NOMO-1 (cell line): ENCODE measurements at regions not wholly inside any gene's neighbourhood (a gene's known extent, or its start where the extent isn't known, plus 50 kb on each side); places are given as distances from the start of the nearest gene placed in this dataset.

ENCODE experiments used
- DNase-seq, 2 experiments: peaks; one replicate each; lab custom pipeline; 2025; ENCODE audit not compliant: unreplicated experiment in 2 of 2; lab: John Stamatoyannopoulos, UW

DNA sequence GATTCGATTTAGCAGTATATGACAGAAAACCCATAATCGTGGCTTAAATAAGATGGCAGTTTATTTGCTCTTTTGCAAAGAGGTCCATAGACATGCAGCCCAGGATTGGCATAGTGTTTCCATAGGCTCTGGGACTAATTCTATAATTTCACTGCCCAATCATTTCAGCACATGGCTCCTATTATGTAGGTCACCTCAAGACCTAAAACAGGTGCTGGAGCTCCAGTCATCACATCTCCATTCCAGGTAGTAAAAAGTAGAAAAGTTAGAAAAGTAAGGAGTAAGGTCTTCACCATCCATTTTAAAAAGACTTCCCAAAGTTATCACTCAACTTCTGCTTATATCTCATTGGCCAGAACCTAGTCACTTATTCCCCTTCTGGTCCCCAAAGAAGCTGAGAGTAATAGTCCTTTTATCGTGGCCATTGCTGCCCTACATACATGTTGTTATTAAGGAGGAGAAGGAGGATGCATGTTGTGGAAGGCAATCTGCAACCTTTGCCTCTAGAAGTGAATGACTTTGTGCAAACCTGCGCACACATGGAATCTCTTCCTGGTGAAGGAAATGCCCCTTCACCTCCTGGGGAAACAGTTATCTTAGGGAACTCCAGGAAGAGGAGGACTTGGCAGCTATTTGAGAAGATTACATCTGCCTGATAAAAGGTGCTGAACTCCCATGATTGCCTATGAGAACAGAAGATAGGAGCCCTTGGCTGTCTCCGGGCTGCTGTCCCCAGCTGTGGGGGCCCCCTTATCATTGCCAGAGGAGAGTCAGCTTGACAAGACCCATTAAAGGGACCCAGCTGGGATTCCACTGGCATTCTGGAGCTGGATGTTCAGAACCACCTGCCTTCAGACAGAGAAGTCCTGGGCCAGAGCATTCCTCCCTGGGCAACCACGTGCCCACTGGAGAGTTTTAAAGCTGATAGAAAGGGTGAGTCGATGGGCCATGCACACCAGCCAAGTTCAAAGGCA lies 330.6 kb upstream of the ZMIZ1 start:
- no peak for DNase-seq

DNA sequence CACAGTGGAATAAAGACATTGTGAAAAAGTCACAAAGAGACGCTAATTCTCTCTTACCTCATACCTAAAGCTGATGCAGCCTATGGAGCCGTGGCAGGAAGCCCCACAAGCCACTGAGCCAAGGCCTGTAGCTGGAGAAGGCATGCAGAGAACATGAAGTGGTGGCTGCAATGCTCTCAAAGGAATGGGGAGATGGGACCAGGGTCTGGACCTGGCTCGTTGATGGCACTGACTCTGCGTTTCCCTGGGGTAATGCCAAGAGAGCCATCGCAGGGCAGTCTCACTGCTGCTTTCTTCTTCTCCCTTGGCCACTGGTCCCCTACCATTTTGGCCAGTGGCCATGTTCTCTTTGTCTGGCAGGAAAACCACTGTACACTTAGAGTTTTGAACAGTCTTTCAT lies 329.9 kb upstream of the ZMIZ1 start:
- DNase-seq, result no peak

DNA sequence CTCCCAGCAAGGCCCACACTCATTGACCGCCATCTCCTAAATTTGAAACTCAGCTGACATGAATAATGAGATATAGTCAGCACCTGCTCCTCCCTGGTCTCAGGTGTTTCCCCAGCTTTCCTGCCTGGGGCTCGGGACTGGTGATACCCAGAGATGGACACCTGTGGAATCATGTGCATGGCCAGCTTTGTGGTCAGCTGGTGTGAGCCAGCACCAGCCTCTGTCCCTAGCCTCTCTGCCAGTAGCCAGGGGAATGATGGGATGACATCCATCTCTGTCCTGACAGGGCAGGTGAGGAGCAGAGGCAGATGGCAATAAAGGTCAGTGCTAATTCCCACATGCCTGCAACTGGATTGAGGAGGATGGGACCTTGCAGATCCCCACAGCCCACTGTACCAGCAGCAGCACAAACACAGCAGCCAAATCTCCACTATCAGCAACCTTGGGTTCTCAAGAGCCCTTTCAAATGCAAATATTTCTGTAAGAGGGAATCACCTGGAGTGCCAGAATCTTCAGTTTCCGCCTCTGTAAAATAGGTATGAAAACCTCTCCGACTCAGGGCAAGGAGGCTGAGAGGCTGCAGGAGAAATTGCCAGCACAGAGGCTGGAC lies 329.2 kb upstream of the ZMIZ1 start:
- no peak for DNase-seq

DNA sequence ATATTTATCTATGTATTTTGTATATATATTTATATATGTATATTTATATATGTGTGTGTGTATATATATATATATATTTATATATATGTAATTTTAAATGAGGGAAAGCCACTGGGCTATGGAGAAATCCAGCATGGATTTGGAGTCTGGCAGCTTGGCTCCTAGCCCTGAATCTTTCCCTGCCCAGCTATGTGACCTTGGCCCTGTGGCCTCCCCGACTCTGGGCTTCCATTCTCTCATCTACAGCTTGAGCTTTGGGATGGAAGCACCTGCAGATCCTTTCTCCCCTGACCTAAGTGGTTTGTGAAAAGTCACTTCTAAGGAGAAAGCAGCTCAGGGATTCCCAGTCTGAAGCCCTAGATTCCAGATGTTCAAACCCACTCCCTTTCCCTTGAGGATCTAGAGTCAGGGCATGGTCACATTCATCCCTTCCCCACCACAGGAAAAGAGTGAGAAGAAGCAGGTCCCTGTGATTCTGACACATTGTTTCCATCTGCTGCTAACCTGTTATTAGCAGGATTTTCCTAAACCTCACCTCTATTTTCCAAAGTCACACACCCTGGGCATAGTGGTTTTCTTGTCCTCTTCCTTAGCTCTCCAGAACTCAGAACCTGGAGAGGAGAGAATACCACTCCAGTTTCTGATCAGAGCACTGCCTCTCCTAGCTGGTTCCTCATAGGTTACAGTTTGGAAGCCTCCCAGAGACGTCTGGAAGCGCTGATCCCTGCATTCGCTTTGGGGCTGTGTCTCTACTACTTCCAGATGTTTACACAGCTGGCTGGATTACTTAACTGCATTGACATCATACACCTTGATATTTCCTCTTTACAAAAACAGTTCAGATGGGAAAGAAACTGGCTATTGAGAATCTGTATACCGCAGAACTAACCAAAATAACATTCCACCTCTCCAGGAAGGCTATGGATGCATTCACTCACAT lies 327.5 kb upstream of the ZMIZ1 start:
- DNase-seq, result no peak

DNA sequence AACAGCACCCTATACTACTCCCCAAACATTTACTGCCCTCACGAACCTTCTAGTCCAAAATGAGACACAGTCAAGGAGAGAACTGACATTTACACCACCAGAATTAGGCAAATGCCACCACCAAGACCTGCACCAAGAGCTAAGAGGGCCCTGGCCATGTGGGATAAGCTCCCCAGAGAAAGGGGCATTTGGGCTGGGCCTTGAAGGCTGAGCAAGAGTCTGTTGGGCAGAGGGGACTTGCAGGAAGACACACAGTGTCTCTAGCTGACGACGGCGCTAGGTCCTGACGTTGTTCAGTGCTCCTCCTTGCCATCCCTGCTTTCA lies 326.4 kb upstream of the ZMIZ1 start:
- no peak for DNase-seq

DNA sequence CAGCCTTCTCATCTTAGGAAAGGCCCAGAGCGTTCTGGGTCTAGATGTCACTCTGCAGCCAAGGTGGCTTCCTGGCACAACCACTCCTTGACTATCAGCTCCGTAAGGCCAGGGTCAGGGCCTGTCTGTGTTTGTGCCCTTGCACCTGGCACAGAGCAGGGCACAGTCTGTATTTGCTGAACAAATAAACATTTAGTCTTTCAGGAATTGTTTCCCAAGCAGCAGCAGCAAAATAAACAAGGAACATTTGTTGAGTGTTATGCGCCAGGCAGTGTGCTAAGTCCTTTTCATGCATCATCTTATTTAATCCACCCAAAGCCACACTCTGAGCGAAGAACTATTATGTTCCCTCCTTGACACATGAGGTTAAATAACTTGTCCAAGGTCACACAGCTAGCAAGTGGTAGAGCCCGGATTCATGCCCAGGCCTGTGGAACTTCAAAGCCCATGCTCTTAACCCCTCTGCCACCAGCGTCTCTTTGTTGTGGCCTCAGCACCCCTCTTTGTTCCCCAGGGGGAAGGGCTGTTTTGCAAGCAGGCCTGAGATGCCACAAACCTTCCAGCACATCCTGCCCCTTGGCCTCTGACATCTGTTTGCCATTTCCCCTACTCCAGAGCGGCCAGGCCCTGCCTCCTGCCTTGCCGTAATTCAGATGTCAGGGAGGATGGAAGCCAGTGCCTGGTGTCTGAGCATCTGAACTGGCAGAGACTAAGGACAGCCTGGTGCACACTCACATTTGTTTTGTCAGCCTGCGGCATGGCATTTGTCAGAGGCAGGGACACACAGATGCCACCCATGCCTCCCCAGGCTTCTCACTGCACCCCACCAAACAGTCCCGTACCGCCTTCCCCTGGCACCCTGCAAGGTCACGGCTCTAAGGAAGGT lies 325.8 kb upstream of the ZMIZ1 start:
- peak; percentile 41 to 46 for DNase-seq

DNA sequence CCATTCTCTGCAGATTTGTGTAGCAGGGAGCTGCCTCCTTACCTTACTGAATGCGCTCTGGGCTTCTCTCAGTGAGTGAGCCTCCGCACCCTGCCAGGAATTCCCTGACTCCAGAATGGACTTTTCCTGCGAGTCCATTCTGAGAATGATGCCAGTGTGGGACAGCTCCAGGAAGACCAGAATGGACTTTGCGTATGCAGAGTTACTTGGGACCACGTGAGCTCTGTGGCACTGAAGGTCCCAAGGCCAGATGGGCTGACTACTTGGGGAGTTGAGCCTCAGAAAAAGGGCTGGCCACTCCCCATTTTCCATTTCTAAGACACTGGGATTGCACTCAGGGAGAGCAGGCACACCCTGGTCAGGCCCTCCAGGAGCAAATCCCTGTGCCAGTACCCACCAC lies 324.7 kb upstream of the ZMIZ1 start:
- no peak for DNase-seq

DNA sequence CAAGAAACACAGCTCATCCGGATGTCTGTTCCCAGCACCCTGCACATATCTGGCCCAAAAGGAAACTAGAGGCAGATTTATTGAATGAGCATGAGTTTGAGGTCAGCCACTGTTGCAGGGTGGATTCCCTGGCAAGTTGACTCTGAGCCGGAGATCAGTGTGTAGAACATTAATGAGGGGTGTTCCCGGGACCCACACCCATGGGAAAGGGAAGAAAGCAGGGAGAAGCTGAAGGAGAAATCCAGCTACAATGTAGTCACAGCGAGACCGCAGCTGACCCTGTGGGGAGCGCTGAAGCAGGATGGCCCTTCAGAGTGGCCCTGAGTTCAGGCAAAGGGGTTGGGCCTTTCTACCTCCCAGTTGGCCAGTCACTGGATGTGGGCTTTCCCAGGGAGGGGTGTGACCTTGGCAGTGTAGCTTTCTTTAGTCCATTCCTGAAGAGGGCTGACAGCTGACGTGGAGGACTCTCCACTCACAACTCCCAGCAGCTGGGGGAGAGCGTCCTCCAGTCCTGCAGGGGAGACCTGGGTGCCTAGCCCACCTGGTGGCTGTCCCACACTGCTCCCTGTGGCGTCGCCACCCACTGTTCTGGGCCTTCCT lies 324.2 kb upstream of the ZMIZ1 start:
- no peak for DNase-seq

DNA sequence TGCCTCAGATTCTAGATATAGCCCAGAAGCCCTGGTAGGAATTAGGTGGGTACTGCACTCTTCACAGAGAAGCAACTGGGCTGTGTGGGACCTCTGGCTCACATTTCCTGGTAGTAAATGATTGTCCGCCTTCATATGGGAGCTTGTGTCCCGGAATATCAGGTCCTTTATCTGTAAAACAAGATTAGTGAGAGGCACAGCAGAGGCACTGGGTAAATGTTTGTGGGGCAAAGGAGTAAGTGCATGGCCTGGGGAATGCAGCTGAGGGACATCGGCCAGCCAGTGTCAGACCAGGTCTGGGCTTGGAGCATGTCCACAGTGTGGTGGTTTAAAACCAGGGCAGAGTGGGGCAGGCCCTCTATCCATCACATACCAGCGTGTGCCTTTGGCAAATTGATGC lies 323.3 kb upstream of the ZMIZ1 start:
- no peak for DNase-seq

DNA sequence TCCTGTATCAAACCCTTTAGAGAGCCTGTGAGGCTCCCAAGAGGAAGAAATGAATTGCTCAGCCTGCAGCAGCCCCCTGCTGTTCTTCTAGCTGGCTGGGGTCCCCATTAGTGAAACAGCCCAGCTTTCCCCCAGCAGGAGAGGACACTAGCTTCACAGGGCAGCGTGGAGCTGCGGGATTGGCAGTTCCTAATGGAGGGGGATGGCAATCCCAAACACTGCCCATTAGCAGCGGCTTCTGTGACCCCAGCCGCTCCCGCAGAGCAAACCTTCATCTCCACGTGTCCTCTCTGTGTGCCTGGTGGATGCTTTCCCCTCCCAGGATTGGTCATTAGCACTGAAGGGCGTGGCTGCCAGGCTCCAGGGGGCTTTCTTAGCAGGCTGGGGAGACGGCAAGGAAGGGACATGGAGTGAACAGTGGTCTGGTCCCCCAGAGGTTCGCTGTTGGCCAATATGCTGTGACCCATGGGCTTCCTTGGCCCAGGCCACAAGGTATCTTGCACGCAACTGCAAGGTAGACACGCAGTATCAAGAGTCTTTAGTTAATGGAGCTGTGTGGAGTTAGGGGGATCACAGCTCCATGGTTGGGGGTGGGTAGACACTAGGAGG lies 322.5 kb upstream of the ZMIZ1 start:
- DNase-seq, result no peak

DNA sequence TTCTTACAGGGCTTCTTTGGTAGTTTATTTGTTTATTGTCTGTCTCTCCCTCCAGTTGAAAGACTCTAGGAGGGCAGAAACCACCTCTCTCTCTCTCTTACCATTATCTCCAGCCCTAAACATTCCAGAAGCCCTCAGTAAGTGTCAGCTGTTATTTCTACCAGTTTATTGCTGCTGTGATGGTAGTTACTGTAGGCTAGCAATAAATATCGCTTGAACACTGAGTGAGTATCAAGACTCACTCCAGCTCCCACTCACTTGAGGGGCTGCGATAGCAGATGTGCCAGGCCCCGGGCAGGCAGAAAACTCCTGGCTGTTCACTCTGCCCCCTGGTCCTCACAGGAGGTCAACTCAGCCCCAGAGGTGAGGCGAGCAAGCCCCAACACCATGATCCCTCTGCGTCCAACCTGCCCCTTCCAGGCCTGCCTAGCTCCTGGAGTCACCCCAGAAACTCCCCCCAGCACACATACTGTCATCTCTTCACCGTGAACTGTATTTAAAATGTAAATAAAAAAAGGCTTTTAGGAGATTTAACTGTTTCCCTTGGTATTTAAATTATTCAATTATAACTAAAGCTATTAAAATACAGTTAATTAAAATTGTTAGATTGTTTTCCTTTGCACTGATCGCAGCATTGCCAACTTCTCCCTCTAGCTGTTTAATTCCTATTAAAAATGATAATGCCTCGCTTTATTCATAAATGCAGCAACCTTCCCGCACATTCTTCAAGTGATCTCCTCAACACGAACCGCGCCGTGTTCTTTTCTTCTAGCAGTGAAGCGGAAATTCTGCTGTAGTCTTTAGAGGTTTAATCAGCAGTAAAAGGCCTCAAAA lies 321.1 kb upstream of the ZMIZ1 start:
- DNase-seq, result no peak

DNA sequence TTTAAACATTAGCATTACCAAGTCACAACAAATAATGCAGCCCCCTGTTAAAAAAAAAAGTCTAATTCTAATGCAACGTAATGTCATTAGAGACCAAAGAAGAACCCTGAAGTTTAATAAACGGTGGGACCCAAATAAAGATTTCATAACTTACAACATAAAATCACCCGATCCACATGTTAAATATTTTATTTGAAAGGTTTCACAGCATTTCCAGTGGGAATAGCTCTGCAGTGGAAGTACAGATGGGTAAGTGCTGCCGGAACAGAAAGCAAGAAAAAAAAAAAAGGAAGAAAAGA lies 320.6 kb upstream of the ZMIZ1 start:
- no peak for DNase-seq

DNA sequence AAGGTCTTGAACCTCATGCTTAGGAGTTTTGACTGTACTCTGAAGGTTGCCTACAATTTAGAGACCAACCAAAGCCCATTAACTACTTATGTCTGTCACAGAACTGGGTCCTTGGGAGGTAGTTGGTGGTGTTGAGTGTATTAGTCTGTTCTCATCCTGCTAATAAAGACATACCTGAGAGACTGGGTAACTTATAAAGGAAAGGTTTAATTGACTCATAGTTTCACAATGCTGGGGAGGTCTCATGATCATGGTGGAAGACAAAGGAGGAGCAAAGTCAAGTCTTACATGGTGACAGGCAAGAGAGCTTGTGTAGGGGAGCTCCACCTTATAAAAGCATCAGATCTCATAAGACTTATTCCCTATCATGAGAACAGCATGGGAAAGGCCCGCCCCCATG lies 319.6 kb upstream of the ZMIZ1 start:
- DNase-seq, result no peak

DNA sequence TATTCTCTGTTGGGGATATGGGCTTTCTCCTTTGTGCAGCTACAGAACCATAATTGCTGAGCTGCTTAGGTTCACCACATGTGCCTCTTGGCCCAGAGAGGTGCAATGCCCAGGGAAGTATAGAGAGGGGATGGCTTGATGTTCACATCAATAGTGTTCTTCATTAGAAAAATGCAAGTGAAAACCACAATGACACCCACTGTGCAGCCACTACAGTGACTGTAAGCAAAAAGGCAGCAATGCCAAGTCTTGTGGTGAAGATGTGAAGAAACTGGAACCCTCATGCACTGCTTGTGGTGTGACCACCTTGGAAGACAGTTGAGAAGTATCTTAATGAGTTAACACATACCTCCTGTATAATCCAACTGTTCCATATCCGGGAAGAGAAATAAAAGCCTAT lies 318.9 kb upstream of the ZMIZ1 start:
- DNase-seq, result no peak

DNA sequence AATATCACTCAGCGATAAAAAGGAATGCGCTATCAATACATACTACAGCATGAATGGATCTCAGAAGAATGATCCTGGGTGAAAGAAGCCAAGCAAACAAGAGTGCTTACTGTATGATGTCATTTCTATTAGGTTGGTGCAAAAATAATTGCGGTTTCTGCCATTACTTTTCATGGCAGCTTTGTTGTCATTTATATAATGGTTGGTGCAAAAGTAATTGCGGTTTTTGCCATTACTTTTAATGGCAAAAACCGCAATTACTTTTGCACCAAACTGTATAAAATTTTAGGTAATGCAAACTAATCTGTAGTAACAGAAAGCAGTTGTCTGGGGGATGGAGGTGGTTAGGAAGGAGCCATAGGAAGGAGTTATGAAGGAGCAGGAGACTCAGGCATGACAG lies 318.3 kb upstream of the ZMIZ1 start:
- DNase-seq, result no peak

DNA sequence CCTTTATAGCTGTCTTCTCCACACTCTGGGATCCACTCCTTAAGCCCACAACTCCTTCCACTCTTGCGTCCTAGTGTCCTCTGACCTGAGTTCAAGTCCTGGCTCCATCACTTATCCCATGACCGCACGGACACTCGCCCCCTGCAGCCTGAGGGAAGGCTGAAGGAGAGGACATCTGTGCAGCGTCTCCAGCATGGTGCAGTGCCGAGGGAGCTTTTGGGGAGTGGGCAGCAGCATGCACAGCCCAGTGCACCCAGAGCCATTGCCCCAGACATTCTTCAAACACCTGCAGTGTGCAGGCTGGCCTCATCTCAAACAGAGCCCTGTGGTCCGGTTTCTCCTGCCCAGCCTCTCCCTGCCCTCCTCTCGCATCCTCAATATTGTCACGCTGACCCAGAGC lies 317.1 kb upstream of the ZMIZ1 start:
- DNase-seq, result no peak

DNA sequence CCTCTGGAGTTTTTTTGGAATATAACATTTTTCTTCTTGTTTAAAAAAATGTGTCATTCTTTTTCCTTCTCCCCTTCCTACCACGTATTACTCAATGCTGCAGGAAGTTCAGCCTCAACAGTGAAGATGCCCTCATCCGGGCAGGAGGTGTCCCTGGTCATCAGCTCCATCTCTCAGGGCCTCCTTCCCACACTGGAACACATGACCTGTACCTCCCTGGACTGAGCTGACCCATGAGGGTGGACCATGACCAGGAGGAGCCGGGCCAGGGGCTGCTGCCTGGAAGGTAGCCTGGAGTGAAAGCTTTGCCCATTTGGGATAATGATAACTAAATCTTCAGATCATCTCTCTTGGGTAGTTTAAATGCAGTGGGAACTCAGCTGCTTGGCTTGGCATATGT lies 316.5 kb upstream of the ZMIZ1 start:
- no peak for DNase-seq

DNA sequence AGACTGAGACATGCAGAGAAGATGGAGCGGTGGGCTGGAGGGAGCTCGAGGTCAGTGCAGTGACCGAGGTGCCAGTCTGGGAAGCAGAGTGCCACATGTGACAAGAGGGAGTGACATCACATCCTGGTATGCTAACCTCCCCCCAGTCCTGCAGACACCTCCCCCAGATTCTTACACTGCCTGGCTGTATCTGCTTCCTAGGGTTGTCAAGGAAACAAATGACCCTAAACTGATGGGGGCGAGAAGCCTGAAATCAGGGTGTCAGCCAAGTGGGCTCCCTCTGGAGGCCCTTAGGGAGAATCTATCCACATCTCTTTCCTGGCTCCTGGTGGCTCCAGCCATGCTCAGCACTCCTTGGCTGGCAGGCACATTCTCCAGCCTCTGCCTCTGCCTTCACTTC lies 316.1 kb upstream of the ZMIZ1 start:
- no peak for DNase-seq
